Coronary artery (tissue), 2 donors: ENCODE measurements at regions not wholly inside any gene's neighbourhood (a gene's known extent, or its start where the extent isn't known, plus 50 kb on each side); places are given as distances from the start of the nearest gene placed in this dataset.

ENCODE experiments used
- DNase-seq: peaks from one replicate; pipeline ENCODE4 v3.0.0-alpha.2; 2017; ENCODE audit warnings: low spot score
- H3K27ac ChIP-seq, 2 donors: fragments of 200-600 bp; sonication (generic); one replicate each; pipeline ENCODE4 v1.5.1; 2016 to 2019
- H3K4me3 ChIP-seq: fragments of 200-600 bp; sonication (generic); 2 replicates; pipeline ENCODE4 v1.5.1; 2016; ENCODE audit warnings: mild to moderate bottlenecking, moderate library complexity
- TF ChIP-seq, protein P1 (sequence below): fragments of 200-600 bp; sonication (generic); IDR thresholded peaks from one replicate; pipeline ENCODE4 v1.5.1; 2019; ENCODE audit warnings: antibody characterized with exemption

DNA sequence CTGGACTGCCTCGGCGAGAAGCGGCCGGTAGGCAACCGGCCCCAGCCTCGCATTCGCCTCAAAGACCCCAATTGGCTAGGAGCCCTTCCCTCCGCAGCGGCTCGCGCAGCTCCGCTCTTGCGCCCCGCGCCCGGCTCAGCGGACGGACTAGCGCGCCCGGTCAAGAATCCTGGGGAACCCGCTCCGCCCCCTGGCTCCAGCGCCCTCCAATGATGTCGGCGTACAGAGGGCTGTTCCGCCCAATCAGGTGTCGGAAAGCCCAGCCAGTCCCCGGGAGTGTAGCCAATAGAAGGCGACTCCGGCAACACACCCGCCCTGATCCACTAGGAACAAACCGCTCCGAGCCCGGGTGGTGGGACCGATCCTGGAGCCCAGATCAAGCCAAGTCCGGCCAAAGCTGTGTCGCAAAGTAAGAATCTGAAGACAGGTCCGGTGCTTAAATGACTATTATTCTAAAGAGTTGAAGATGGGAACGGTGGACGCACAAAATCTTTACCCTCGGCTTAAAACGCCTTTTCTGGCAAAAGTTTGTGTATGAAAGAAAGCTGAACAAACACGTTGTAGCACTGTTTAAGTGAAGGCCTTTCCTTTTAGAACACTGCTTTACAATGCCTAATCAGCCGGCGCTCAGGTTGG is 132.2 kb downstream of the OGFRL1 start:
- H3K27ac ChIP-seq = peak overlapping the region; percentile 93 to 98
- TF ChIP-seq, protein P1, sequence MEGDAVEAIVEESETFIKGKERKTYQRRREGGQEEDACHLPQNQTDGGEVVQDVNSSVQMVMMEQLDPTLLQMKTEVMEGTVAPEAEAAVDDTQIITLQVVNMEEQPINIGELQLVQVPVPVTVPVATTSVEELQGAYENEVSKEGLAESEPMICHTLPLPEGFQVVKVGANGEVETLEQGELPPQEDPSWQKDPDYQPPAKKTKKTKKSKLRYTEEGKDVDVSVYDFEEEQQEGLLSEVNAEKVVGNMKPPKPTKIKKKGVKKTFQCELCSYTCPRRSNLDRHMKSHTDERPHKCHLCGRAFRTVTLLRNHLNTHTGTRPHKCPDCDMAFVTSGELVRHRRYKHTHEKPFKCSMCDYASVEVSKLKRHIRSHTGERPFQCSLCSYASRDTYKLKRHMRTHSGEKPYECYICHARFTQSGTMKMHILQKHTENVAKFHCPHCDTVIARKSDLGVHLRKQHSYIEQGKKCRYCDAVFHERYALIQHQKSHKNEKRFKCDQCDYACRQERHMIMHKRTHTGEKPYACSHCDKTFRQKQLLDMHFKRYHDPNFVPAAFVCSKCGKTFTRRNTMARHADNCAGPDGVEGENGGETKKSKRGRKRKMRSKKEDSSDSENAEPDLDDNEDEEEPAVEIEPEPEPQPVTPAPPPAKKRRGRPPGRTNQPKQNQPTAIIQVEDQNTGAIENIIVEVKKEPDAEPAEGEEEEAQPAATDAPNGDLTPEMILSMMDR = no peak
- DNase-seq = peak; percentile 98

DNA sequence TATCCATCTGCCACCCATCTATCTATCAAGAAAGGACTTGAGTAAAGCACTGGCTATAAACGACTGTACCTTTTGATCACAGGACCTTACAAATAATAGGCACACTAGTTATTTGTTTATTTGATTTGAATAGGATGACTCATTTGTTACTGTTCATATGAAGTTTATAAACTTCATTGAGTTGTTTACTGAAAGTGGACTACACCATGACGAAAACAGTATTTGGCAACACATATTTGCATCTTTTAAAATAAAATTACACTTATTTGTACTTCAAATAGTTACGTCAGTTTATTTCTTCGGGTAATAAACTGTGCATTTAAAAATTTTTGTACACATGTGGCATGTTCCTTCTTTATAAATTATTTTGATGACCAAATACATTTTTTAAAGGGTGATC is 133.0 kb downstream of the OGFRL1 start:
- H3K4me3 ChIP-seq = no peak overlapping the region
- peak overlapping the region in 1 of 2 donors; percentile 93 for H3K27ac ChIP-seq
- TF ChIP-seq, protein P1 = no peak
- no peak for DNase-seq

More for the DNA sequence above, 132.2 kb downstream of the OGFRL1 start:
- H3K4me3 ChIP-seq = peak overlapping the region; percentile 83

DNA sequence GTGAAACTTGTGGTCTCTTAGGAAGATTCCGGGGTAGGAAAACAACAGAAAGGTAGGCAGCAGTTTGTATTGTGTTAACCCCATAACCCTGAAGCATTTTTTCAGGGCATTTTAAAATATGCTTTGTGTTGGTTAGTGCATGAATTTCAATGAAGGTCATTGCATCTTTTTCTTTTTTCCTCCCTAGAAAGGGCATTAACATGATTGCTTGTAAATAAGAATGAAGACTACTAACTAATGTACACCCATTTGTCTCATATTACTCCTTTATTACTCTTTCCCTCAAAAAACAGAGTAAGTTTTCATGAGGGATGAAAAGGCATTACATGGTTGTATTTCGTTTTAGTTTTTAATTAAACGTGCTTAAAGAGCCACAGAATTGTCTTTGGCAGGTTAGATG is 141.4 kb downstream of the OGFRL1 start:
- H3K27ac ChIP-seq = no peak overlapping the region
- DNase-seq = no peak
- TF ChIP-seq, protein P1 = no peak
- H3K4me3 ChIP-seq = no peak overlapping the region

DNA sequence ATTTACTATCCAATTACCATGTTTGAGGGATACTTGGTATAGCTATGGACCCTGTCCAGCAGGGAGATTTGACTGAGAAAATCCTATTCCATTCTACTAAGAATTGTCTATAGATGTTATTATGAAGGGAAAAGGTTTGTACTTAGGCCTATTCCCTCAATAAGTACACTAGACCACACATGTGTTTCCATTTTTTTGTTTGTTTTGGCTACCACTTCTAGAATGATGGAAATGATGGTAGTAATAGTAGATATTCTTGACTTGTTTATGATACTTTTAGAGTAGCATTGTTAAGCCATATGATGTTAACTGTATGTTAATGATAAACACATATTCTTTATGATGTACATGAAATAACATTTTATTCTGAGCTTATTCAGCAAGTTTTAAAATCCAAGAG is 144.8 kb downstream of the OGFRL1 start:
- DNase-seq = no peak
- TF ChIP-seq, protein P1 = no peak
- H3K4me3 ChIP-seq = no peak overlapping the region
- H3K27ac ChIP-seq = no peak overlapping the region

DNA sequence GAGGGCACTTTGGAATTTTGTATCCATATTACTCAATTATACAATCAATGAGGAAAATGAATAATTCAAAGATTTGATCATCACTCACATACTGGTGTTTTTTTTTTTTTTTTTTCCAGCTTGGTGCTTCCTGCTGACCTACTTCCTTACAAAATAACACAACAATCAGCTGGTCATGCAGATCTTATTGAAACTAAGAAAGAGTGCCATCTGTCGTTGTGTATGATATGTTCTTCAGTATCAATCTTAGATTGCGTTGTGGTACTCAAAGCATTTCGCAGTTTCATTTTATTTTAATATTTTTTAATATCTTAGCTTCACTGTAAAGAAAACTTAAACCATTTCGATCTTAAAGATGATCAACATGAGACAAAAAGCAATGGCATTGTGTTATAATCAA is 155.6 kb downstream of the OGFRL1 start:
- no peak for DNase-seq
- TF ChIP-seq, protein P1 = no peak

DNA sequence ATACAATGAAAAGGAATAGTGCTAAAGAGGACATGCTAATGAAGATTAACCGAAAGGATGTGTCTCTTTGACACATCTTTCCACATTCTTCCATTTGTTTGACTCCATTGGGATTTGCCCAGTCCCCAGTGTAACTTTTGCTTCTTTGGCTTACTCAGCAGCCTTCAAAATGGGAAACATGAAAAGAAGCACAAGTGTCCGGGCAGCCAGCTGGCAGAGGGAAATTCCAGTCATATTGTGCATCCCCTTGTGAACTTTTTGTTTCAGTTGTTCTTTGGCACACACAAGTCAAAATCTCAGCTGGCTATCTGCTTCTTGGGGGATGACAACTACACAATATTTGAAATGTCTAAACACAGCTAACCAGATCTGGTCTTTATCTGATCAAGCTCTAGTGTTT is 157.4 kb downstream of the OGFRL1 start:
- Histone ChIP-seq H3K27ac (no peak overlapping the region), H3K4me3 (no peak overlapping the region)
- TF ChIP-seq, protein P1 = no peak
- DNase-seq = no peak

More for the DNA sequence above, 155.6 kb downstream of the OGFRL1 start:
- Histone ChIP-seq H3K27ac (no peak overlapping the region), H3K4me3 (no peak overlapping the region)

DNA sequence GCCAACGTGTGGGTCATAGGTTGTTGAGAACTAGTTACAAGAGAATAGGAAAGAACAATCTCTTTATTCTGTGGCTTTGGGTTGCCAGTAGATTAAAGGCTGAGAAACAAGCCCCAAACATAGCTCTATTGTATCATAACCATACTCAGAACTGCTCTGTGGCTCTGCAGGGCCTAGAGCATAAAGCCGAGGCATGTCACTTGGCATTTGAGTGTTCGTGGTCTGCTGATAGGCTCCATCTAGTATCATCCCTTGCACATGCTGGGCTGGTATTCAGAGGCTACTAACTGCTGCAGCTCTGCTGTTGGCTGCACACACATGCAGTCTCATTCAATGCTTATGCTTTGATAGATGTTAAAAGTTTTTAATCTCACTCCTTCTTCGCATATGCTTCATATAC is 157.9 kb downstream of the OGFRL1 start:
- Histone ChIP-seq H3K27ac (no peak overlapping the region), H3K4me3 (no peak overlapping the region)
- DNase-seq = no peak
- TF ChIP-seq, protein P1 = no peak
